ENCODE measurements at regions not wholly inside any gene's neighbourhood (a gene's known extent, or its start where the extent isn't known, plus 50 kb on each side); places are given as distances from the start of the nearest gene placed in this dataset.

DNA sequence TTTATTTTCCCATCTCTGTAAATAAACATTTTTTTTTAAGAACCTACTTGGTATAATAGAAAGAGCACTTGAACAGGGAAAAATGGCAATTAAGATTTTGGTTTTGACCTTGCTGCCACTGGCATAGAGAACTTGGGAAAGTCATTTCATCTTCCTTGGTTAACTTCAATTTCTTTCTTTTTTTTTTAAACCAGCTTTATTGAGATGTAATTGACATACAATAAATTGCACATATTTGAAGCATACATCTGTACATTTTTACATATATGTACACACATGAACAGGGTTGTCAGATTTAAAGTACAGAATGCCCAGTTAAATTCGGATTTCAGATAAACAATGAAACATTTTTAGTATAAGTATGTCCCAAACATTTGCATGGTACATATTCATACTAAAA is 103.0 kb upstream of the RAPGEF2 start:
- FAIRE-seq (no peak), DNase-seq (no peak)
- Histone ChIP-seq H3K9me3 (ENCODE audit: control insufficient read depth in 2 of 3, insufficient read depth in 1 of 3, low read length in 3 of 3) (no peaks in the 10 kb centered on the region), H3K9ac (ENCODE audit: low read length in 3 of 3) (no peak overlapping the region), H3K4me1 (ENCODE audit: control insufficient read depth in 2 of 3, insufficient read depth in 2 of 3, low read depth in 1 of 3, low read length in 3 of 3) (no peaks in the 10 kb centered on the region), H3K4me3 (ENCODE audit: low read length in 3 of 3) (no peak overlapping the region), H3K27me3 (ENCODE audit: control insufficient read depth, insufficient read depth, low read length) (no peaks in the 10 kb centered on the region), H3K36me3 (ENCODE audit: control insufficient read depth in 2 of 3, insufficient read depth in 3 of 3, low read length in 3 of 3) (no peaks in the 10 kb centered on the region), H3K27ac (ENCODE audit: low read depth in 2 of 2, low read length in 2 of 2) (no peak overlapping the region)
- intact Hi-C loops (cut with DNase I), result no loop called here
- TF ChIP-seq, protein P1, sequence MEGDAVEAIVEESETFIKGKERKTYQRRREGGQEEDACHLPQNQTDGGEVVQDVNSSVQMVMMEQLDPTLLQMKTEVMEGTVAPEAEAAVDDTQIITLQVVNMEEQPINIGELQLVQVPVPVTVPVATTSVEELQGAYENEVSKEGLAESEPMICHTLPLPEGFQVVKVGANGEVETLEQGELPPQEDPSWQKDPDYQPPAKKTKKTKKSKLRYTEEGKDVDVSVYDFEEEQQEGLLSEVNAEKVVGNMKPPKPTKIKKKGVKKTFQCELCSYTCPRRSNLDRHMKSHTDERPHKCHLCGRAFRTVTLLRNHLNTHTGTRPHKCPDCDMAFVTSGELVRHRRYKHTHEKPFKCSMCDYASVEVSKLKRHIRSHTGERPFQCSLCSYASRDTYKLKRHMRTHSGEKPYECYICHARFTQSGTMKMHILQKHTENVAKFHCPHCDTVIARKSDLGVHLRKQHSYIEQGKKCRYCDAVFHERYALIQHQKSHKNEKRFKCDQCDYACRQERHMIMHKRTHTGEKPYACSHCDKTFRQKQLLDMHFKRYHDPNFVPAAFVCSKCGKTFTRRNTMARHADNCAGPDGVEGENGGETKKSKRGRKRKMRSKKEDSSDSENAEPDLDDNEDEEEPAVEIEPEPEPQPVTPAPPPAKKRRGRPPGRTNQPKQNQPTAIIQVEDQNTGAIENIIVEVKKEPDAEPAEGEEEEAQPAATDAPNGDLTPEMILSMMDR (IDR thresholded peaks at IDR 0.05; ENCODE audit: borderline replicate concordance, extremely low read depth, insufficient read depth), result no peak

DNA sequence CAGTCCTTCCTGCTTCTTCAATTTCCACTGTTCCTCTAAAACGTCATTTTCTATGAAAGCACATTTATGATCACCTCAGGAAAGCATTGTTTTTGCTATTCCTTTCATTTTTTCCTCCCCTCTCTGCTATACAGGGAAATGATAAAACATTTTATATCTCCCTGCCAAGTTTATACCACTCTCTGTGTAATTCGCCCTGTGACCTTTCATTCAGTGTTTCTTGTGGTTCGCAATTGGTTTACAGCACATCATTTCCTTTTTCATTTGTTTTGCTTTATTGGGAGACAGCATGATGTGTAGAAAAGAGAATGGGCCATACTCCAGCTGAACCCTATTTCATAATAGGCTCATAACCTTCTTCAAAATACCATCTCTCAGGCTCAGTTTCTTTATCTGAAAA is 99.9 kb upstream of the RAPGEF2 start:
- no peak overlapping the region for H3K9ac ChIP-seq (ENCODE audit: low read length in 3 of 3)
- FAIRE-seq, result no peak

DNA sequence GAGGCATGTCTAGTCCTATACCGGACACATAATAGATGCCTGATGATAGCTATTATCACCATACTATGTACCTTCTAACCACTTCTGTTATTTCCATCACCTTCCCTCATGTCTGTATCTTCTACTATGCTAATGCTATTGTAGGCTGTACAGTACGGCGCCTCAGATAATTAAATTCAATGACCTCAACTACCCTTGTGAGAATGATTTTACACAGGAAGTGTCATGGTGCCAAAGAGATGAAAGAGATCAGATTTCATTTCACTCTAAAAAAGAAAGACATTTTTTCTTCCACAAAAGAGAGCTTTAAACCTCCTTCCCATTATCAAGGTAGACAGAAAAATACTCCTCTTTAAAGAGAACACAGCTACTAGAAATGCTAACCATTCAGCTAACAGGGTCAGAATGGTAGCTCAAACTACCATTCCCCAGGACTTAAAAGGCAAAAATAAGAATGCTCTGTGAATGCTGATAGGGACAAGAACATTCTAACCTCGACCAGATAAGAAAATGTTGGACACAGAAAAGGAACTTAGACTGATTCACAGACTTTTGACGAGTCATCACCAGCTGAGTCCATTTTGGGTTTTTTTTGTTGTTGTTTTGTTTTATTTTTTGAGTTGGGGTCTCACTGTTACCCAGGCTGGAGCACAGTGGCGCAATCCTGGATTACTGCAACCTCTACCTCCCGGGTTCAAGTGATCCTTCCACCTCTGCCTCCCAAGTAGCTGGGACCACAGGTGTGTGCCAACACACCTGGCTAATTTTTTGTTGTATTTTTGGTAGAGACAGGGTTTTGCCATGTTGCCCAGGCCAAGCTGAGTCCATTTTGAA is 99.2 kb upstream of the RAPGEF2 start:
- intact Hi-C loops (cut with DNase I), result no loop called here
- H3K9ac ChIP-seq (ENCODE audit: low read length in 3 of 3), result no peak overlapping the region

More for the DNA sequence above, 99.9 kb upstream of the RAPGEF2 start:
- Histone ChIP-seq H3K4me3 (ENCODE audit: low read length in 3 of 3) (no peak overlapping the region), H3K27ac (ENCODE audit: low read depth in 2 of 2, low read length in 2 of 2) (no peak overlapping the region), H3K4me1 (ENCODE audit: control insufficient read depth in 2 of 3, insufficient read depth in 2 of 3, low read depth in 1 of 3, low read length in 3 of 3) (no peaks in the 10 kb centered on the region), H3K36me3 (ENCODE audit: control insufficient read depth in 2 of 3, insufficient read depth in 3 of 3, low read length in 3 of 3) (no peaks in the 10 kb centered on the region), H3K9me3 (ENCODE audit: control insufficient read depth in 2 of 3, insufficient read depth in 1 of 3, low read length in 3 of 3) (no peaks in the 10 kb centered on the region), H3K27me3 (ENCODE audit: control insufficient read depth, insufficient read depth, low read length) (no peaks in the 10 kb centered on the region)
- intact Hi-C loops (cut with DNase I), result no loop called here
- TF ChIP-seq, protein P1 (IDR thresholded peaks at IDR 0.05; ENCODE audit: borderline replicate concordance, extremely low read depth, insufficient read depth), result no peak
- DNase-seq, result no peak

More for the DNA sequence above, 99.2 kb upstream of the RAPGEF2 start:
- no peak overlapping the region for H3K27ac ChIP-seq (ENCODE audit: low read depth in 2 of 2, low read length in 2 of 2)
- TF ChIP-seq, protein P1 (IDR thresholded peaks at IDR 0.05; ENCODE audit: borderline replicate concordance, extremely low read depth, insufficient read depth), result no peak
- no peaks in the 10 kb centered on the region for H3K27me3 ChIP-seq (ENCODE audit: control insufficient read depth, insufficient read depth, low read length)
- no peaks in the 10 kb centered on the region for H3K4me1 ChIP-seq (ENCODE audit: control insufficient read depth in 2 of 3, insufficient read depth in 2 of 3, low read depth in 1 of 3, low read length in 3 of 3)
- peak in 1 of 5 donors; percentile 7 for DNase-seq
- no peaks in the 10 kb centered on the region for H3K36me3 ChIP-seq (ENCODE audit: control insufficient read depth in 2 of 3, insufficient read depth in 3 of 3, low read length in 3 of 3)
- no peak overlapping the region for H3K4me3 ChIP-seq (ENCODE audit: low read length in 3 of 3)
- FAIRE-seq, result no peak
- H3K9me3 ChIP-seq (ENCODE audit: control insufficient read depth in 2 of 3, insufficient read depth in 1 of 3, low read length in 3 of 3), result no peaks in the 10 kb centered on the region

All from kidney (tissue), 13 donors.